ENCODE measurements at regions not wholly inside any gene's neighbourhood (a gene's known extent, or its start where the extent isn't known, plus 50 kb on each side); places are given as distances from the start of the nearest gene placed in this dataset.
"Not testable (repeated sequence)": the region's sequence is repeated elsewhere in the genome, so short reads cannot be mapped to it uniquely, and the experiment has no call there.

- not testable (repeated sequence) for TF ChIP-seq CTCF (IDR thresholded peaks at IDR 0.05; ENCODE audit: low read length); EZH2 (IDR thresholded peaks at IDR 0.05; ENCODE audit: borderline replicate concordance, low read length)
Measured at GRCh38 chr2:87483093-87483680, 264.7 kb upstream of the PLGLB2 start.
